ENCODE measurements at regions not wholly inside any gene's neighbourhood (a gene's known extent, or its start where the extent isn't known, plus 50 kb on each side); places are given as distances from the start of the nearest gene placed in this dataset.

GRCh38 chr10:131776496-131776895 is 124.3 kb upstream of the PPP2R2D start:
- no peak for TF ChIP-seq CTCF (IDR thresholded peaks at IDR 0.05)
- H3K9me3 ChIP-seq = peaks cover 33% of the 10 kb centered on the region
- no peaks in the 10 kb centered on the region for H3K36me3 ChIP-seq (ENCODE audit: low read depth)
- intact Hi-C loops (cut with DNase I, micrococcal nuclease) = no loop called here
- DNase-seq (no peak), ATAC-seq (no peak)
- H3K4me1 ChIP-seq (ENCODE audit: low read depth) = no peaks in the 10 kb centered on the region
- no peak overlapping the region for H3K4me3 ChIP-seq

GRCh38 chr10:131777162-131777561 is 123.6 kb upstream of the PPP2R2D start:
- Histone ChIP-seq H3K4me1 (ENCODE audit: low read depth) (no peaks in the 10 kb centered on the region), H3K9me3 (peaks cover 33% of the 10 kb centered on the region), H3K36me3 (ENCODE audit: low read depth) (no peaks in the 10 kb centered on the region), H3K4me3 (no peak overlapping the region)
- DNase-seq (no peak), ATAC-seq (no peak)
- intact Hi-C loops (cut with DNase I, micrococcal nuclease) = no loop called here
- TF ChIP-seq CTCF (IDR thresholded peaks at IDR 0.05) = no peak

- Histone ChIP-seq H3K4me3 (no peak overlapping the region), H3K36me3 (ENCODE audit: low read depth) (no peaks in the 10 kb centered on the region), H3K4me1 (ENCODE audit: low read depth) (no peaks in the 10 kb centered on the region), H3K9me3 (peaks cover 33% of the 10 kb centered on the region)
- no peak for TF ChIP-seq CTCF (IDR thresholded peaks at IDR 0.05)
- DNase-seq (no peak), ATAC-seq (no peak)
- intact Hi-C loops (cut with DNase I, micrococcal nuclease) = no loop called here
These were observed 122.9 kb upstream of the PPP2R2D start for GRCh38 chr10:131777921-131778320.

GRCh38 chr10:131778385-131778784 is 122.4 kb upstream of the PPP2R2D start:
- no peak for ATAC-seq
- Histone ChIP-seq H3K36me3 (ENCODE audit: low read depth) (no peaks in the 10 kb centered on the region), H3K4me1 (ENCODE audit: low read depth) (no peaks in the 10 kb centered on the region), H3K4me3 (no peak overlapping the region), H3K9me3 (peaks cover 33% of the 10 kb centered on the region)
- no peak for TF ChIP-seq CTCF (IDR thresholded peaks at IDR 0.05)
- intact Hi-C loops (cut with DNase I, micrococcal nuclease) = no loop called here
- DNase-seq = no peak

- no peak for ATAC-seq
- no peaks in the 10 kb centered on the region for H3K4me1 ChIP-seq (ENCODE audit: low read depth)
These were observed 122.0 kb upstream of the PPP2R2D start for GRCh38 chr10:131778842-131779241.

More at GRCh38 chr10:131778842-131779241, 122.0 kb upstream of the PPP2R2D start:
- no peak for DNase-seq
- Histone ChIP-seq H3K36me3 (ENCODE audit: low read depth) (no peaks in the 10 kb centered on the region), H3K9me3 (peaks cover 33% of the 10 kb centered on the region), H3K4me3 (no peak overlapping the region)
- intact Hi-C loops (cut with DNase I, micrococcal nuclease) = no loop called here
- no peak for TF ChIP-seq CTCF (IDR thresholded peaks at IDR 0.05)

Measured in mucosa of descending colon (tissue), 3 donors.